CD4-positive, CD25-positive, alpha-beta regulatory T cell (primary cell): ENCODE measurements at regions not wholly inside any gene's neighbourhood (a gene's known extent, or its start where the extent isn't known, plus 50 kb on each side); places are given as distances from the start of the nearest gene placed in this dataset.
"Not testable (repeated sequence)": the region's sequence is repeated elsewhere in the genome, so short reads cannot be mapped to it uniquely, and the experiment has no call there.

Source experiments
- ATAC-seq, 2 donors: fragments of 150-1000 bp; cut with Tn5 transposase; one replicate each; pipeline ENCODE4 v1.10.0; 2021; ENCODE audit warnings: low read depth in 2 of 2, moderate number of reproducible peaks in 2 of 2, moderate library complexity in 1 of 2
- DNase-seq, 3 donors: peaks; one replicate each; pipeline versions ENCODE4 v3.0.0 to v3.0.0-alpha.2; 2012 to 2022; ENCODE audit warnings: mixed read lengths in 1 of 3
- H3K27ac ChIP-seq: one replicate; pipeline ENCODE4 v1.7.0; 2013; ENCODE audit warnings: mild to moderate bottlenecking, low read length; ENCODE audit not compliant: insufficient read depth, poor library complexity, severe bottlenecking
- H3K27me3 ChIP-seq: one replicate; pipeline ENCODE4 v1.7.0; 2013; ENCODE audit warnings: low read length; ENCODE audit not compliant: control insufficient read depth, insufficient read depth
- H3K36me3 ChIP-seq: one replicate; pipeline ENCODE4 v1.7.0; 2013; ENCODE audit warnings: mild to moderate bottlenecking, low read length, moderate library complexity; ENCODE audit not compliant: control insufficient read depth, insufficient read depth
- H3K4me1 ChIP-seq: 2 replicates; pipeline ENCODE4 v1.7.0; 2013; ENCODE audit warnings: mild to moderate bottlenecking, low read length; ENCODE audit not compliant: insufficient read depth, control insufficient read depth, poor library complexity, severe bottlenecking
- H3K4me3 ChIP-seq: one replicate; pipeline ENCODE4 v1.7.0; 2013; ENCODE audit warnings: low read depth, mild to moderate bottlenecking, low read length, moderate library complexity
- H3K9me3 ChIP-seq, 2 experiments: 1 replicate in 1 of 2; 2 replicates in 1 of 2; pipeline ENCODE4 v1.7.0; 2013; ENCODE audit warnings: low read length in 2 of 2, mild to moderate bottlenecking in 1 of 2, moderate library complexity in 1 of 2; ENCODE audit not compliant: control insufficient read depth in 2 of 2
- H3K27ac Mint-ChIP-seq, 3 donors: one replicate each; pipeline ENCODE4 v1.8.0; 2020 to 2022; ENCODE audit warnings: mild to moderate bottlenecking in 3 of 3, mixed read lengths in 3 of 3, moderate library complexity in 2 of 3
- H3K27me3 Mint-ChIP-seq: one replicate; pipeline ENCODE4 v1.8.0; 2022; ENCODE audit warnings: mild to moderate bottlenecking, mixed read lengths
- H3K36me3 Mint-ChIP-seq: one replicate; pipeline ENCODE4 v1.8.0; 2020; ENCODE audit warnings: mixed read lengths
- H3K4me1 Mint-ChIP-seq, 4 donors: one replicate each; pipeline ENCODE4 v1.8.0; 2020 to 2022; ENCODE audit warnings: mixed read lengths in 4 of 4, mild to moderate bottlenecking in 1 of 4
- H3K4me3 Mint-ChIP-seq, 4 donors: one replicate each; pipeline ENCODE4 v1.8.0; 2020 to 2022; ENCODE audit warnings: mild to moderate bottlenecking in 4 of 4, mixed read lengths in 4 of 4, moderate library complexity in 3 of 4
- H3K9me3 Mint-ChIP-seq, 7 donors: one replicate each; pipeline ENCODE4 v1.8.0; 2020 to 2022; ENCODE audit warnings: mixed read lengths in 7 of 7, mild to moderate bottlenecking in 3 of 7, moderate library complexity in 2 of 7

DNA sequence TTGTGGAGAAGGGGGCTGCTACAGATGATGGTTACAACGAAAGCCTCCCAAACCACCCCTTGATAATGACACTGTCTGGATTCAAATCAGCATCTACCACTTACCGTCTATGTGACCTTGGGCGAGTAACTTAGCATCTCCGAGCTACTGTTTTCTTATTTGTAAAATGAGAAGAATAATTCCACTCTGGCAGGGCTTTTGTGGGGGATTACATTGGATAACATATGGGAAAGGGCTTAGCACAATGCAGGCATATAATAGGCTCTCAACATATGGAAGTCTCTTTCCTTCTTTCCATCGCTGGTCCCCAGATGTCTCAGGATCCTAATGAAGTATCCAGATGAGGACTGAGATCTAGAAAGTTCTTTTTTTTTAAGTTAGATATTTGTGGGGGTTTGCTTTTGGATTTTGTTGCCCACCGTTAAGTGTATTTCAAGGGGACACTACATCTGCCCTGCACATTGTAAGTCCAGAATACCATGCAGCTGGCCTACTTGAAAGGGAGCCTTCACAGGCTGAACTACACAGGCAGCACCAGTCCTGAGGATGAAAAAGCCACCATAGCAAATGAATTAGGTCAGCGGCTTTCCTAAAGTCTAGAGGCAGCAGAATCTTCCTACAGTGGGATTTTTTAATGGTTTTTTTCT lies 172.2 kb upstream of the IRF2BP2 start:
- Histone ChIP-seq H3K4me1 (no peaks in the 10 kb centered on the region), H3K27ac (no peak overlapping the region), H3K9me3 (no peaks in the 10 kb centered on the region), H3K27me3 (peaks cover 24% of the 10 kb centered on the region), H3K36me3 (no peaks in the 10 kb centered on the region), H3K4me3 (no peak overlapping the region)
- ATAC-seq: no peak
- Mint-ChIP-seq H3K4me3 (no peak overlapping the region), H3K9me3 (no peaks in the 10 kb centered on the region), H3K4me1 (no peaks in the 10 kb centered on the region), H3K27ac (no peak overlapping the region), H3K27me3 (no peaks in the 10 kb centered on the region), H3K36me3 (no peaks in the 10 kb centered on the region)
- no peak for DNase-seq

DNA sequence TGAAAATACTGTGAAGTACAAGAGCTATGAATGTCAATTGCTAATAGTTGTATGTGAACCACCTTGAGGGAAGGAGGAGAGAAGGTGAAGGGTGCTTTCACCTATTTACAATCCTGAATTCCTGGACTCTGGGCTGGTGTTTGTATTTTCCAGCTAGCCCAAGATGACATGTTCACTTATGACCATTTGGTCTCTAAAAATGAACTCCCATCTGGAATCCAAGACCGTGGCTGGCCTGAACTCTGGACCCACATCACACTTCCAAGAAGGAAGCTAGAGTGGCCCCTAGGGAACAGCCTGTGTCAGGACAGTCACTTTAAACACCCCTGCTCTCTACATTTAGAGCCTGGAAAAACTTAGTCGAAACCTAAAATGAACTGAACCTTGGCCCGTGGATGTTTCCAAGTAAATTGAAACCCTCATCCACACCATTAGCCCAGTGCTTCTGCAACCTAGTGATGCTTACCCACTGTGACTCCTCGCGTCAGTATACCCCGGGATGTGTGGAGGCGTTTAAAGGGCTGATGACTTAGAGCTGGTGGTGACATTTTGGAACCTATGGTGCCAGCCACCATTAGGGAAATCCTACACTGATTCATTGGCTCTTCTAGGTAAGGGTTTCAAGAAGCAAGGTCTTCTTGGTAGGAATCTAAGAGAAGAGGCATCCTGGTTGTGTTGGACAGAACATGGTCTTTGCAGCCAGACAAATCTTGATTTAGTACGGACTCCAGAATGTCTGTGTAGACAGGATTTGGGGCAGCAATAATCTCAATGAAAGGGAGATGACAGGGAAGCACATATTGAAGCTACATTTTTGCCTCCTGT lies 171.5 kb upstream of the IRF2BP2 start:
- peaks cover 24% of the 10 kb centered on the region for H3K27me3 ChIP-seq

DNA sequence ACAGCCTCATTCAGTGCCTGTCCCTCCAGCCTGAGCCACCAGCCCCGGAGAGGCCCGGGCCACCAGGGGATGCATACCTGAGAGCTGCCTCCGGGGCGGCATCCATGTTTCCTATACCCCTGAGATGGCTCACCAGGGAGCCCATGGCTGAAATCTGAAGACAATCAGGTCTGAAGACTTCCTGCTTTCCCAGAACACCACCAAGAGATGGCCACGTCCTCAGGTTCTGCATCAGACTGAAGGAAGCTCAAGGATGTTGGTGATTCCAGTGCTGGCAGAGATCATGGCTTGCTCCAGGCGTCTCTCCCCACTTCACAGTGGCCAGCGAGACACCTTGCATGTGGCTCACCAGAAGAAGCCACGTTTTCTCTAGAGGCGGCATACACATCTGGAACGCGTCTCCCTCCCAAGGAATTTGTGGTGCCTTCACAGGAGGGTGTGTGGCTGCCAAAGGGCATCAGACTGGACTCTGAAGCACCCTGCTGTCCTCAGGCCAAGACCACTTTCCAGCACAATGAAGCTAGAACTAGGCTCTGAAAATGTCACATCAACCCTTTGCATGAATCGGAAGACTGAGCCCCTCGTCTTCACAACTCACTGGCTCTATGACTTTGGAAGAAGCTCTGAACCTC lies 170.7 kb upstream of the IRF2BP2 start:
- ATAC-seq (no peak), DNase-seq (no peak)
- H3K27ac Mint-ChIP-seq: no peak overlapping the region
- Histone ChIP-seq H3K27me3 (peaks cover 24% of the 10 kb centered on the region), H3K4me3 (no peak overlapping the region), H3K9me3 (no peaks in the 10 kb centered on the region), H3K4me1 (no peaks in the 10 kb centered on the region), H3K36me3 (no peaks in the 10 kb centered on the region), H3K27ac (no peak overlapping the region)
- H3K4me1 Mint-ChIP-seq: no peaks in the 10 kb centered on the region
- no peaks in the 10 kb centered on the region for H3K9me3 Mint-ChIP-seq
- no peaks in the 10 kb centered on the region for H3K36me3 Mint-ChIP-seq
- H3K27me3 Mint-ChIP-seq: no peaks in the 10 kb centered on the region
- H3K4me3 Mint-ChIP-seq: no peak overlapping the region

More for the DNA sequence above, 171.5 kb upstream of the IRF2BP2 start:
- Histone ChIP-seq H3K4me1 (no peaks in the 10 kb centered on the region), H3K4me3 (no peak overlapping the region), H3K9me3 (no peaks in the 10 kb centered on the region), H3K27ac (no peak overlapping the region), H3K36me3 (no peaks in the 10 kb centered on the region)
- H3K9me3 Mint-ChIP-seq: no peaks in the 10 kb centered on the region
- ATAC-seq: no peak
- no peaks in the 10 kb centered on the region for H3K4me1 Mint-ChIP-seq
- H3K27me3 Mint-ChIP-seq: no peaks in the 10 kb centered on the region
- no peaks in the 10 kb centered on the region for H3K36me3 Mint-ChIP-seq
- H3K4me3 Mint-ChIP-seq: no peak overlapping the region
- H3K27ac Mint-ChIP-seq: no peak overlapping the region
- no peak for DNase-seq

DNA sequence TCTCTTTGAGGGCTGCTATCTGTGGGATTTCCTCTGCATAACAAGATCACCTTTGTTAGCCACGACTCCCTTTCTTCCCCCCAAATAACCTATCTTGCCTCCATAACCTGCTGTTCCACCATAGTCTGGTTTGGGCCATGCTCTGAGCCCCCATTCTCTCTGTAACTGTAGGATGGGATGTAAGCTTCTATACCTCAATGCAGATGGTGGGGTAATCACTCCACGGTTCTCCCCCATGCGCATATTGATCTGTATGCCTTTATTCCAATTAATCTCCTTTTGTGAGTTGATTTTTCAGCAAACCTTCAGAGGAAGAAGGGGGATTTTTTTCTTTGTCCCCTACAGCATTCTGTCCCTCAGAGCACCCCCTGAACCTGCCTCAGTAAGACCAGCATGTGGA lies 170.1 kb upstream of the IRF2BP2 start:
- Histone ChIP-seq H3K9me3 (no peaks in the 10 kb centered on the region), H3K4me1 (no peaks in the 10 kb centered on the region), H3K27me3 (peaks cover 24% of the 10 kb centered on the region), H3K27ac (no peak overlapping the region), H3K4me3 (no peak overlapping the region), H3K36me3 (no peaks in the 10 kb centered on the region)
- Mint-ChIP-seq H3K36me3 (no peaks in the 10 kb centered on the region), H3K4me3 (no peak overlapping the region), H3K27me3 (no peaks in the 10 kb centered on the region), H3K27ac (no peak overlapping the region), H3K4me1 (no peaks in the 10 kb centered on the region), H3K9me3 (peaks cover 0 to 2% (median 0%) of the 10 kb centered on the region in 7 donors)
- DNase-seq (no peak), ATAC-seq (no peak)

DNA sequence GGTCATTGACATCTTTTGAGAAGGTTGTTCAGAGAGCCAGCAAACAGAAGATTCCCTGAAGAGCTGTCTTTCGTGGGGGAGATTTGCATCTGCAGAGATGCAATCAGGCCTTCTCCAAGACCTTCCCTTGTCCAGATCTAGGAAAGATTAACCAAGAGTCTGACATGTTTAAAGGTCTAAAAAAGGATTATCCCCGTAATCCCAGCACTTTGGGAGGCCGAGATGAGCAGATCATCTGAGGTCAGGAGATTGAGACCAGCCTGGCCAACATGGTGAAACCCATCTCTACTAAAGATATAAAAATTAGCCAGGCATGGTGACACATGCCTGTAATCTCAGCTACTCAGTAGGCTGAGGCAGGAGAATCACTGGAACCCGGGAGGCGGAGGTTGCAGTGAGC lies 169.6 kb upstream of the IRF2BP2 start:
- H3K4me3 Mint-ChIP-seq, H3K36me3 ChIP-seq, H3K9me3 ChIP-seq, H3K4me1 Mint-ChIP-seq, H3K9me3 Mint-ChIP-seq, H3K36me3 Mint-ChIP-seq, H3K27ac ChIP-seq, H3K4me1 ChIP-seq, H3K27ac Mint-ChIP-seq, H3K27me3 Mint-ChIP-seq, DNase-seq, ATAC-seq, H3K4me3 ChIP-seq: not testable (repeated sequence)
- peaks cover 24% of the 10 kb centered on the region for H3K27me3 ChIP-seq

DNA sequence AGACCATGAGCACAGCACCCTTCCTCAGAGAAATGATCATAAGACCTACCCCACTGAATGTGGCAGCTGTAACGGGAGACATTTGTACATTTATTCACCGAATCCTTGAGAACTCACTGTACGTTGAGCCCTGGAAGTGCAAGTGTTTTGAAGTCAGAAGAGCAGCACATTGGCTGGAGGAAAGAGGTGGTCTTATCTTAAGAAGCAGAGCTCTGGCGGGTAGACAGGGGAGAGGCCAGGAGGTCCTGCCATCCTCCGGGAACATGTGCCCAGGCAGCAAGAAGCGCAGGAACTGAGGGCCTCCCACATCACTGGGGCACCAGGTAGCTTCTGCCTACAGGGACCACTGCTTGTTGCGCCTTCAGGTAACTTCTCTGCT lies 169.2 kb upstream of the IRF2BP2 start:
- Mint-ChIP-seq H3K27me3 (no peaks in the 10 kb centered on the region), H3K27ac (no peak overlapping the region), H3K36me3 (no peaks in the 10 kb centered on the region), H3K4me3 (no peak overlapping the region), H3K4me1 (no peaks in the 10 kb centered on the region), H3K9me3 (peaks cover 0 to 2% (median 0%) of the 10 kb centered on the region in 7 donors)
- Histone ChIP-seq H3K4me1 (no peaks in the 10 kb centered on the region), H3K27ac (no peak overlapping the region), H3K4me3 (no peak overlapping the region), H3K27me3 (peaks cover 24% of the 10 kb centered on the region), H3K36me3 (no peaks in the 10 kb centered on the region), H3K9me3 (no peaks in the 10 kb centered on the region)
- ATAC-seq (no peak), DNase-seq (no peak)

DNA sequence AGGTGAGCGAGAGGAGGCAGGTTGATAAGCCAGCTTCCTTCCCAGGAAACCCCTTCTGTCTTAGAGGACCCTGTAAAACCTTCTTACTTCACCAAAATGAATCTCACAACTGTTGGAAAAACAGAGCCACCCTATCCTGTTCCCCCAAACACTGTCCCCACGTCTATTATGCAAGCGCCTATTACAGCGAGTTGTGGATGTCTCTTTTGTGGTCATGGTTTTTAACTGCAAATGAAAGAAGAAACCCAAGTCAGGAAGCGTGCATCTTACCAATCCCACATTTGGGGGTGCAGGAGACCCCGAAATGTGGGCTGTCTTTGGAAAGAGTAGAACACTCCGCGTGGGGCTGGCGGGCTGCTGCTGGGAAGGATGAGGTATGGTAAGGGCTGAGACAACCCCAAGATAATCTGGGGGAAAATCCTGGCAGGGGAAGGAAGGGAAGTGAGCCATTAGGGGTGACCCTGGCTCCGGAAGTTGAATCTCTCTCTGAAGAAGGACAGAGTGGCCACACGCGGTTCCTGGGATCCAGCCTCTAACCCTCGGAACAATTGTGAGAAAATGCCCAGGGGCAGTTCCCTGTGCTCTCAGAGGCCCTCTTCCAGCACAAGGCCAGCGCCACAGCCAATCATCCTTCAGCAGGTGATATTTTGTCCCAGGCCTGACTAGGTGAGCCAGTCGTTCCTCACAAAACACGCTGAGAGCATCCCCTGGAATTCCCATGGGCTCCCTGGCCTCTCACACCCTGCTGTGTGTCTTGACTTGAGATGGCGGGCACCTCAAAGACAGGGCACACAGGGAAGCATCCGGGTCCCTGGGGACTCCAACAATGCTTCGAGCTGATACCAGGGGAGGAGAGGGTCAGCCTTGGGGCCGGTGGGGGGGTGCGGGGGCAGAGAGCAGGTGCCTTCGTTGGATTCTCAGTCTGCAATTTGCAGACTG lies 168.5 kb upstream of the IRF2BP2 start:
- Histone ChIP-seq H3K4me1 (no peaks in the 10 kb centered on the region), H3K36me3 (no peaks in the 10 kb centered on the region), H3K27ac (no peak overlapping the region), H3K27me3 (peaks cover 24% of the 10 kb centered on the region), H3K9me3 (no peaks in the 10 kb centered on the region), H3K4me3 (no peak overlapping the region)
- DNase-seq (no peak), ATAC-seq (no peak)
- Mint-ChIP-seq H3K4me1 (no peaks in the 10 kb centered on the region), H3K4me3 (no peak overlapping the region), H3K27ac (no peak overlapping the region), H3K36me3 (no peaks in the 10 kb centered on the region), H3K9me3 (peaks cover 0 to 2% (median 0%) of the 10 kb centered on the region in 7 donors), H3K27me3 (no peaks in the 10 kb centered on the region)
